Neural progenitor cell (in vitro differentiated cells): ENCODE measurements at regions not wholly inside any gene's neighbourhood (a gene's known extent, or its start where the extent isn't known, plus 50 kb on each side); places are given as distances from the start of the nearest gene placed in this dataset.
A peak's percentile ranks its signal among the peaks of the same experiment; 100 is the strongest.

Experiments
- DNase-seq: peaks from one replicate; pipeline ENCODE4 v3.0.0-alpha.2; 2016; ENCODE audit warnings: low spot score
- H2AFZ ChIP-seq: fragments of 200-600 bp; sonication (generic); replicated peaks from 2 replicates; pipeline ENCODE4 v1.6.1; 2016; ENCODE audit warnings: antibody characterized with exemption
- H3F3A ChIP-seq: fragments of 200-600 bp; sonication (generic); 2 replicates; pipeline ENCODE4 v1.6.1; 2016; ENCODE audit warnings: antibody characterized with exemption, low read depth
- H3K27ac ChIP-seq: fragments of 200-600 bp; sonication (generic); 2 replicates; pipeline ENCODE4 v1.5.1; 2016; ENCODE audit warnings: mild to moderate bottlenecking
- H3K27me3 ChIP-seq: fragments of 200-600 bp; sonication (generic); 2 replicates; pipeline ENCODE4 v1.6.1; 2016; ENCODE audit warnings: mild to moderate bottlenecking, moderate library complexity
- H3K36me3 ChIP-seq: fragments of 200-600 bp; sonication (generic); 2 replicates; pipeline ENCODE4 v1.5.1; 2016
- H3K4me1 ChIP-seq: fragments of 200-600 bp; sonication (generic); 2 replicates; pipeline ENCODE4 v1.6.1; 2016; ENCODE audit warnings: mixed run types
- H3K4me2 ChIP-seq: fragments of 200-600 bp; sonication (generic); 2 replicates; pipeline ENCODE4 v1.6.1; 2016
- H3K4me3 ChIP-seq: fragments of 200-600 bp; sonication (generic); 2 replicates; pipeline ENCODE4 v1.5.1; 2016
- H3K79me2 ChIP-seq: fragments of 200-600 bp; sonication (generic); 2 replicates; pipeline ENCODE4 v1.6.1; 2016; ENCODE audit warnings: low read depth
- H3K9ac ChIP-seq: fragments of 200-600 bp; sonication (generic); 2 replicates; pipeline ENCODE4 v1.6.1; 2016
- H3K9me3 ChIP-seq: fragments of 200-600 bp; sonication (generic); 2 replicates; pipeline ENCODE4 v1.5.1; 2016; ENCODE audit warnings: low read depth
- H4K20me1 ChIP-seq: fragments of 200-600 bp; sonication (generic); 2 replicates; pipeline ENCODE4 v1.6.1; 2016; ENCODE audit warnings: low read depth
- H3K27ac Mint-ChIP-seq: 3 replicates; pipeline ENCODE4 v1.8.0; 2021; ENCODE audit warnings: mixed read lengths
- H3K27me3 Mint-ChIP-seq: 2 replicates; pipeline ENCODE4 v1.8.0; 2022; ENCODE audit warnings: low read depth, mild to moderate bottlenecking, inconsistent platforms, moderate library complexity, mixed read lengths; ENCODE audit not compliant: insufficient read depth
- H3K36me3 Mint-ChIP-seq: 3 replicates; pipeline ENCODE4 v1.8.0; 2021; ENCODE audit warnings: mixed read lengths
- H3K4me1 Mint-ChIP-seq: 3 replicates; pipeline ENCODE4 v1.8.0; 2021; ENCODE audit warnings: mixed read lengths
- H3K4me3 Mint-ChIP-seq: 3 replicates; pipeline ENCODE4 v1.8.0; 2021; ENCODE audit warnings: mild to moderate bottlenecking, moderate library complexity, mixed read lengths
- H3K9me3 Mint-ChIP-seq: 3 replicates; pipeline ENCODE4 v1.8.0; 2020; ENCODE audit warnings: mixed read lengths
- CTCF ChIP-seq: fragments of 200-600 bp; sonication (generic); IDR thresholded peaks from 2 replicates; pipeline ENCODE4 v1.5.1; 2017; ENCODE audit warnings: antibody characterized with exemption, mild to moderate bottlenecking
- EZH2 ChIP-seq: fragments of 200-600 bp; sonication (generic); IDR thresholded peaks from 2 replicates; pipeline ENCODE4 v1.6.1; 2017; ENCODE audit warnings: antibody characterized with exemption, mild to moderate bottlenecking, moderate library complexity
- EZH2phosphoT487 ChIP-seq: fragments of 200-600 bp; sonication (generic); IDR thresholded peaks from 2 replicates; pipeline ENCODE4 v1.6.1; 2017; ENCODE audit warnings: antibody characterized with exemption

GRCh38 chr20:17796091-17796563 lies 96.4 kb downstream of the BANF2 start:
- Histone ChIP-seq H3K79me2 (no peaks in the 10 kb centered on the region), H3K9ac (no peak overlapping the region), H3K4me1 (no peaks in the 10 kb centered on the region), H2AFZ (no peak overlapping the region), H4K20me1 (no peaks in the 10 kb centered on the region), H3K9me3 (no peaks in the 10 kb centered on the region), H3K4me3 (no peak overlapping the region), H3K27ac (no peak overlapping the region), H3F3A (no peaks in the 10 kb centered on the region), H3K27me3 (no peaks in the 10 kb centered on the region), H3K4me2 (no peak overlapping the region), H3K36me3 (no peaks in the 10 kb centered on the region)
- no peak for DNase-seq
- H3K27me3 Mint-ChIP-seq = peaks cover 5% of the 10 kb centered on the region
- H3K36me3 Mint-ChIP-seq = no peaks in the 10 kb centered on the region
- H3K4me3 Mint-ChIP-seq = no peak overlapping the region
- H3K4me1 Mint-ChIP-seq = no peaks in the 10 kb centered on the region
- H3K27ac Mint-ChIP-seq = no peak overlapping the region
- peaks cover 11% of the 10 kb centered on the region for H3K9me3 Mint-ChIP-seq
- no peak for TF ChIP-seq EZH2phosphoT487
- TF ChIP-seq EZH2 = no peak
- TF ChIP-seq CTCF = no peak

GRCh38 chr20:17795501-17796071 lies 95.8 kb downstream of the BANF2 start:
- Mint-ChIP-seq H3K4me3 (no peak overlapping the region), H3K27ac (peak overlapping the region; percentile 60), H3K9me3 (peaks cover 11% of the 10 kb centered on the region), H3K4me1 (no peaks in the 10 kb centered on the region), H3K27me3 (peaks cover 6% of the 10 kb centered on the region), H3K36me3 (no peaks in the 10 kb centered on the region)
- Histone ChIP-seq H3K9ac (no peak overlapping the region), H3K9me3 (no peaks in the 10 kb centered on the region), H3K27me3 (no peaks in the 10 kb centered on the region), H3K4me1 (no peaks in the 10 kb centered on the region), H3K79me2 (no peaks in the 10 kb centered on the region), H2AFZ (no peak overlapping the region), H3K4me2 (no peak overlapping the region), H3K4me3 (no peak overlapping the region), H4K20me1 (no peaks in the 10 kb centered on the region), H3F3A (no peaks in the 10 kb centered on the region), H3K27ac (no peak overlapping the region), H3K36me3 (no peaks in the 10 kb centered on the region)
- no peak for TF ChIP-seq CTCF
- TF ChIP-seq EZH2 = no peak
- TF ChIP-seq EZH2phosphoT487 = no peak
- DNase-seq = no peak

- Mint-ChIP-seq H3K4me1 (no peaks in the 10 kb centered on the region), H3K4me3 (no peak overlapping the region), H3K36me3 (no peaks in the 10 kb centered on the region), H3K9me3 (peaks cover 11% of the 10 kb centered on the region), H3K27ac (peak overlapping the region; percentile 60), H3K27me3 (peaks cover 6% of the 10 kb centered on the region)
- H3K9ac ChIP-seq = no peak overlapping the region
- H3F3A ChIP-seq = no peaks in the 10 kb centered on the region
- TF ChIP-seq EZH2phosphoT487 (no peak), EZH2 (no peak), CTCF (no peak)
- H3K4me3 ChIP-seq = no peak overlapping the region
- no peak for DNase-seq
- H2AFZ ChIP-seq = no peak overlapping the region
- no peaks in the 10 kb centered on the region for H3K79me2 ChIP-seq
- no peaks in the 10 kb centered on the region for H3K36me3 ChIP-seq
- H3K27ac ChIP-seq = no peak overlapping the region
- no peak overlapping the region for H3K4me2 ChIP-seq
- H4K20me1 ChIP-seq = no peaks in the 10 kb centered on the region
- no peaks in the 10 kb centered on the region for H3K27me3 ChIP-seq
- no peaks in the 10 kb centered on the region for H3K4me1 ChIP-seq
- H3K9me3 ChIP-seq = no peaks in the 10 kb centered on the region
Observed at GRCh38 chr20:17795003-17795402, 95.2 kb downstream of the BANF2 start.
